Endothelial cell (in vitro differentiated cells): ENCODE measurements at regions not wholly inside any gene's neighbourhood (a gene's known extent, or its start where the extent isn't known, plus 50 kb on each side); places are given as distances from the start of the nearest gene placed in this dataset.
A peak's percentile ranks its signal among the peaks of the same experiment; 100 is the strongest.

ENCODE experiments used
- DNase-seq: peaks from one replicate; pipeline ENCODE4 v3.0.0; 2021; ENCODE audit warnings: low spot score
- H3K27ac Mint-ChIP-seq: one replicate; pipeline ENCODE4 v1.8.0; 2021; ENCODE audit warnings: mixed read lengths, inconsistent platforms; ENCODE audit not compliant: unreplicated experiment
- H3K27me3 Mint-ChIP-seq: one replicate; pipeline ENCODE4 v1.8.0; 2021; ENCODE audit warnings: mild to moderate bottlenecking, moderate library complexity, mixed read lengths, inconsistent platforms; ENCODE audit not compliant: unreplicated experiment
- H3K36me3 Mint-ChIP-seq: one replicate; pipeline ENCODE4 v1.8.0; 2021; ENCODE audit warnings: mild to moderate bottlenecking, low read depth, mixed read lengths, inconsistent platforms; ENCODE audit not compliant: unreplicated experiment
- H3K4me1 Mint-ChIP-seq: one replicate; pipeline ENCODE4 v1.8.0; 2021; ENCODE audit warnings: mild to moderate bottlenecking, mixed read lengths, inconsistent platforms; ENCODE audit not compliant: unreplicated experiment
- H3K4me3 Mint-ChIP-seq: one replicate; pipeline ENCODE4 v1.8.0; 2021; ENCODE audit warnings: mild to moderate bottlenecking, mixed read lengths, inconsistent platforms; ENCODE audit not compliant: unreplicated experiment
- H3K9me3 Mint-ChIP-seq: one replicate; pipeline ENCODE4 v1.8.0; 2021; ENCODE audit warnings: mixed read lengths, inconsistent platforms; ENCODE audit not compliant: unreplicated experiment
- TF ChIP-seq, protein P1 (sequence below): fragments of 200-600 bp; sonication (generic); IDR thresholded peaks from one replicate; pipeline ENCODE4 v1.5.0; 2021; ENCODE audit warnings: antibody characterized with exemption; ENCODE audit not compliant: unreplicated experiment

DNA sequence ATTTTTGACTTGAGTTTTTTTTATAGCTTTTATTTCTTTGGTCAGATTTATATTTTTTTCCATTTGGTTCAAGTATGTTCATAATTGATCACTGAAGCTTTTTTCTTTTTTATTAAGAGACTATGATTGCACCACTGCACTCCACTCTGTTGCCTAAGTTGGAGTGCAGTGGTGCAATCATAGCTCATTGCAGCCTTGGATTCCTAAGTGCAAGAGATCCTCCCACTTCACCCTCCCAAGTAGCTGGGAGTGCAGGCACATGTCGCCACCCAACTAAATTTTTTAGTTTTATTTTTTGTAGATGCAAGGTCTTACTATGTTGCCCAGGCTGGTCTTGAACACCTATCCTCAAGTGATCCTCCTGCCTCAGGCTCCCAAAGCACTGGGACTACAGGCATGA is 97.7 kb upstream of the KIF5B start:
- H3K27ac Mint-ChIP-seq: no peak overlapping the region

DNA sequence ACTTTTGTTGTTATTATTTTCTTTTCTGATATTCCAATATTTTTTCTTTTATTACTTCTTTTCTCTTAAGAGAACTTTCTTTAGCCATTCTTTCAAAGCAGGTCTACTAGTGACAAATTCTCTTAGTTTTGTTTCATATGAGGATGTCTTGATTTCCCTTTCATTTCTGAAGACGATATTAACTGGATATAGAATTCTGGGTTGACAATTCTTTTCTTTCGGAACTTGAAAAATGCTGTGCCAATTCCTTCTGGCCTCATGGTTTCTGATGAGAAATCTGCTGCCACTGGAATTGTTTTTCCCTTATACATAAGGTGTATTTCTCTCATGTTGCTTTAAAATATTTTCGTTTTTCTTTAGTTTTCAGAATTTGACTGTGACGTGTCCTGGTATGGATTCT is 97.0 kb upstream of the KIF5B start:
- TF ChIP-seq, protein P1, sequence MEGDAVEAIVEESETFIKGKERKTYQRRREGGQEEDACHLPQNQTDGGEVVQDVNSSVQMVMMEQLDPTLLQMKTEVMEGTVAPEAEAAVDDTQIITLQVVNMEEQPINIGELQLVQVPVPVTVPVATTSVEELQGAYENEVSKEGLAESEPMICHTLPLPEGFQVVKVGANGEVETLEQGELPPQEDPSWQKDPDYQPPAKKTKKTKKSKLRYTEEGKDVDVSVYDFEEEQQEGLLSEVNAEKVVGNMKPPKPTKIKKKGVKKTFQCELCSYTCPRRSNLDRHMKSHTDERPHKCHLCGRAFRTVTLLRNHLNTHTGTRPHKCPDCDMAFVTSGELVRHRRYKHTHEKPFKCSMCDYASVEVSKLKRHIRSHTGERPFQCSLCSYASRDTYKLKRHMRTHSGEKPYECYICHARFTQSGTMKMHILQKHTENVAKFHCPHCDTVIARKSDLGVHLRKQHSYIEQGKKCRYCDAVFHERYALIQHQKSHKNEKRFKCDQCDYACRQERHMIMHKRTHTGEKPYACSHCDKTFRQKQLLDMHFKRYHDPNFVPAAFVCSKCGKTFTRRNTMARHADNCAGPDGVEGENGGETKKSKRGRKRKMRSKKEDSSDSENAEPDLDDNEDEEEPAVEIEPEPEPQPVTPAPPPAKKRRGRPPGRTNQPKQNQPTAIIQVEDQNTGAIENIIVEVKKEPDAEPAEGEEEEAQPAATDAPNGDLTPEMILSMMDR: no peak
- Mint-ChIP-seq H3K4me1 (peaks cover 23% of the 10 kb centered on the region), H3K27me3 (no peaks in the 10 kb centered on the region), H3K36me3 (peaks cover 4% of the 10 kb centered on the region), H3K9me3 (no peaks in the 10 kb centered on the region), H3K4me3 (no peak overlapping the region), H3K27ac (no peak overlapping the region)
- DNase-seq: no peak

More for the DNA sequence above, 97.7 kb upstream of the KIF5B start:
- H3K27me3 Mint-ChIP-seq: no peaks in the 10 kb centered on the region
- TF ChIP-seq, protein P1: no peak
- DNase-seq: no peak
- peaks cover 4% of the 10 kb centered on the region for H3K36me3 Mint-ChIP-seq
- H3K9me3 Mint-ChIP-seq: no peaks in the 10 kb centered on the region
- peaks cover 23% of the 10 kb centered on the region for H3K4me1 Mint-ChIP-seq
- no peak overlapping the region for H3K4me3 Mint-ChIP-seq

DNA sequence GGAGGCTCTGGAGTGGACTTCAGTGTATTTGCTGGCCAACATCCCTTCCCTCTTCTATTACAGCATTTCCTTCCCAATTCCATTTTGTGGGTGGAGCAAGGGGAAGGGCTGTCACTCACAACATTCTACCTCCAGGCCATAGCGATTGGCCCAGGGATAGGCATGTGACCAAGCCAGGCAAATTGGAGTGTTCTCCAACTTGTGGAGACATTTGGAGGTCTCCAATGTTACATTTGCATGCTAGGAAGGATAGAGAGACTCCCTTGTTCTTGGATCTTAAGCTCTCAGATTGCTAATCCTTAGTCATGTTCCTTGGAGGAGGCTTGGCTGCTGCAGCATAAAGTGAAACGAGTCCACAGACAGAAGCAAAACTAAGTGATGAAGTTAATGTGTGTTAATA is 95.6 kb upstream of the KIF5B start:
- Mint-ChIP-seq H3K9me3 (no peaks in the 10 kb centered on the region), H3K4me1 (peaks cover 26% of the 10 kb centered on the region), H3K27me3 (no peaks in the 10 kb centered on the region), H3K4me3 (no peak overlapping the region), H3K36me3 (peaks cover 4% of the 10 kb centered on the region), H3K27ac (no peak overlapping the region)
- no peak for DNase-seq
- TF ChIP-seq, protein P1: no peak

DNA sequence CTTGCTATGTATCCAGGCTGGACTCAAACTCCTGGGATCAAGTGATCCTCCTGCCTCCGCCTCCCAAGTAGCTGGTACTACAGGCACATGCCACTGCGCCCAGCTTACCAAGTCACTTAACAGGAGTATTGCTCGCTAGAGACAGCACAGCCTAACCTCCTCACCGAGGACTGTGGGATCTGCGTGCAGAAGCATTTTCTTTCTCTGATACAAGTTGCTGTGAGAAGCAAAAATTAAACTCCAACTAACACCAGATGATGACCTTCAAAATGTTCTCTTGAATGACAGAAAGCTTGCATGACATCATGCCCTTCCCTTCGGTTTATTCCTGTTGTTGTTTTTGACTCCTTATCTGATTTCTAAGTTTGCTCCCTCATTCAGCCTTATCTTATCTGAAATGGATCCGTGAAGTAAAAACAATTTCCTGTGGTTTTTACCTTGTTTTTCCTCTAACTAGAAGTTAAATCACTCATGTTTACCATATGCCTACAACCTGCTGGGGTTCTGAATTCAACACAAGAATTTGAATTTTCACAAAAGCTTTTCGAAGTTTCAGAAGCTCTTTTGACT is 94.4 kb upstream of the KIF5B start:
- Mint-ChIP-seq H3K36me3 (peaks cover 4% of the 10 kb centered on the region), H3K27me3 (no peaks in the 10 kb centered on the region), H3K9me3 (no peaks in the 10 kb centered on the region), H3K4me3 (no peak overlapping the region), H3K4me1 (peaks cover 26% of the 10 kb centered on the region), H3K27ac (peak overlapping the region; percentile 72)
- no peak for DNase-seq
- TF ChIP-seq, protein P1: no peak

DNA sequence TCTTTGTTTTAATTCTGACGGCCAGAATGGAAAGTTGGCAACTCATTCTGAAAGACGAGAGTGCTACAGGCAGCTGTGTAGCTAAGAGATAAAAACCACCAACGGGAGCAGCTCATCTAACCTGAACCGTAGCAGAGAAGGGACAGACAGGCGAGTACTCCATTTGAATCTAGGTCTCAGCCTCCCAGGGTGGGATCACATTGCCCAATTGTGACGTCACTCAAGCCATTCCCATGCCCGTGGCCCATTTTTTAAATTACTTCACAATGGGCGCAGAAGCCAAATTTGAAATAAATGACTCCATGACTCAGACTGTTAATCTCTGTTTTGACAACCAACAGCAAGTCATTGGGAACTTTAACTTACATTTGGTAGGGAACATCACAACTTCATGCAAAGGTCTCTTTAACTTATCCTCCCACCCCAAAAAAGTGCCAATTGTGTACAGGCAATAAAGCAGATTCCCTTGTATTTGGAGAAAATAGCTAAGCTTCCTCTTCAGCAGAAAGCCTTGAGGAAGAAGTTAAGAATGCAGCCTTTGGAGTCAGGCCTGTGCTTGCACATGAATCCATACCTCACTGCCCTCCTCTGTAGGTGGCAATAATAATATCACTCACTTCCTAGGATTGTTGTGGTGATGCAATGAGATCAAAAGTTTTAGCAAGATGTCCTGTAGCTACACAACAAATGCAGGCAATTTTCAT is 93.2 kb upstream of the KIF5B start:
- no peak overlapping the region for H3K4me3 Mint-ChIP-seq
- no peaks in the 10 kb centered on the region for H3K9me3 Mint-ChIP-seq
- peaks cover 26% of the 10 kb centered on the region for H3K4me1 Mint-ChIP-seq
- H3K27ac Mint-ChIP-seq: peak overlapping the region; percentile 78
- TF ChIP-seq, protein P1: no peak
- DNase-seq: no peak
- peaks cover under 1% of the 10 kb centered on the region for H3K36me3 Mint-ChIP-seq
- H3K27me3 Mint-ChIP-seq: no peaks in the 10 kb centered on the region
